GM21576 (cell line): ENCODE measurements at regions not wholly inside any gene's neighbourhood (a gene's known extent, or its start where the extent isn't known, plus 50 kb on each side); places are given as distances from the start of the nearest gene placed in this dataset.

ENCODE experiments used
- ATAC-seq: cut with Tn5 transposase; IDR thresholded peaks from one replicate; pipeline ENCODE4 v1.9.1; 2021; ENCODE audit warnings: mild to moderate bottlenecking, moderate library complexity; ENCODE audit not compliant: unreplicated experiment

- ATAC-seq = no peak
These were observed 85.4 kb upstream of the SLC38A2 start for GRCh38 chr12:46457958-46458357.

- no peak for ATAC-seq
These were observed 84.1 kb upstream of the SLC38A2 start for GRCh38 chr12:46456356-46457334.

- ATAC-seq = no peak
These were observed 83.2 kb upstream of the SLC38A2 start for GRCh38 chr12:46455648-46456352.

GRCh38 chr12:46454981-46455380 lies 82.4 kb upstream of the SLC38A2 start:
- no peak for ATAC-seq

- no peak for ATAC-seq
These were observed 80.9 kb upstream of the SLC38A2 start for GRCh38 chr12:46453428-46453827.

- ATAC-seq = no peak
These were observed 80.2 kb upstream of the SLC38A2 start for GRCh38 chr12:46452776-46453175.

GRCh38 chr12:46452061-46452615 lies 79.6 kb upstream of the SLC38A2 start:
- ATAC-seq = no peak

GRCh38 chr12:46451276-46452021 lies 78.9 kb upstream of the SLC38A2 start:
- ATAC-seq = no peak

- ATAC-seq = no peak
These were observed 77.7 kb upstream of the SLC38A2 start for GRCh38 chr12:46450279-46450748.

GRCh38 chr12:46449856-46450255 lies 77.3 kb upstream of the SLC38A2 start:
- ATAC-seq = no peak

- ATAC-seq = no peak
These were observed 76.7 kb upstream of the SLC38A2 start for GRCh38 chr12:46449316-46449715.

- ATAC-seq = no peak
These were observed 74.1 kb upstream of the SLC38A2 start for GRCh38 chr12:46446645-46447044.

GRCh38 chr12:46445551-46446235 lies 73.1 kb upstream of the SLC38A2 start:
- ATAC-seq = no peak

GRCh38 chr12:46445093-46445492 lies 72.5 kb upstream of the SLC38A2 start:
- ATAC-seq = no peak

- no peak for ATAC-seq
These were observed 71.2 kb upstream of the SLC38A2 start for GRCh38 chr12:46443594-46444263.

GRCh38 chr12:46442738-46443137 lies 70.2 kb upstream of the SLC38A2 start:
- no peak for ATAC-seq

GRCh38 chr12:46442239-46442638 lies 69.7 kb upstream of the SLC38A2 start:
- ATAC-seq = no peak

- ATAC-seq = no peak
These were observed 67.4 kb upstream of the SLC38A2 start for GRCh38 chr12:46439793-46440511.

GRCh38 chr12:46438719-46439319 lies 66.2 kb upstream of the SLC38A2 start:
- no peak for ATAC-seq
